Activated T-cell treated with anti-CD3 and anti-CD28 coated beads, Interleukin-2, amount 50 U/mL, for 48 hours (primary cell): ENCODE measurements at regions not wholly inside any gene's neighbourhood (a gene's known extent, or its start where the extent isn't known, plus 50 kb on each side); places are given as distances from the start of the nearest gene placed in this dataset.

ENCODE experiments used
- DNase-seq, 2 experiments: peaks; one replicate each; pipeline ENCODE4 v3.0.0-alpha.2; 2020

GRCh38 chr4:58679886-58680285, 1569.7 kb upstream of the IGFBP7 start:
- no peak for DNase-seq

- no peak for DNase-seq
Observed at GRCh38 chr4:58679051-58679450, 1568.9 kb upstream of the IGFBP7 start.

GRCh38 chr4:58669783-58670182, 1559.6 kb upstream of the IGFBP7 start:
- DNase-seq = no peak

- DNase-seq = no peak
Observed at GRCh38 chr4:58665649-58666048, 1555.5 kb upstream of the IGFBP7 start.

GRCh38 chr4:58658701-58659100, 1548.5 kb upstream of the IGFBP7 start:
- DNase-seq = no peak

- DNase-seq = no peak
Observed at GRCh38 chr4:58653251-58653650, 1543.1 kb upstream of the IGFBP7 start.

- no peak for DNase-seq
Observed at GRCh38 chr4:58649226-58649625, 1539.0 kb upstream of the IGFBP7 start.

GRCh38 chr4:58646126-58646525, 1535.9 kb upstream of the IGFBP7 start:
- no peak for DNase-seq

GRCh38 chr4:58644549-58644948, 1534.4 kb upstream of the IGFBP7 start:
- no peak for DNase-seq

- no peak for DNase-seq
Observed at GRCh38 chr4:58636381-58636780, 1526.2 kb upstream of the IGFBP7 start.

- DNase-seq = no peak
Observed at GRCh38 chr4:58617226-58617625, 1507.0 kb upstream of the IGFBP7 start.

GRCh38 chr4:58611012-58611411, 1500.8 kb upstream of the IGFBP7 start:
- no peak for DNase-seq

- no peak for DNase-seq
Observed at GRCh38 chr4:58606303-58606702, 1496.1 kb upstream of the IGFBP7 start.

GRCh38 chr4:58603951-58604350, 1493.8 kb upstream of the IGFBP7 start:
- DNase-seq = no peak

GRCh38 chr4:58602731-58603359, 1492.7 kb upstream of the IGFBP7 start:
- DNase-seq = no peak

GRCh38 chr4:58602022-58602421, 1491.8 kb upstream of the IGFBP7 start:
- DNase-seq = no peak

- no peak for DNase-seq
Observed at GRCh38 chr4:58600290-58600689, 1490.1 kb upstream of the IGFBP7 start.

GRCh38 chr4:58590722-58591121, 1480.5 kb upstream of the IGFBP7 start:
- no peak for DNase-seq

- no peak for DNase-seq
Observed at GRCh38 chr4:58587856-58588255, 1477.7 kb upstream of the IGFBP7 start.

- no peak for DNase-seq
Observed at GRCh38 chr4:58566260-58566659, 1456.1 kb upstream of the IGFBP7 start.

GRCh38 chr4:58564695-58565475, 1454.7 kb upstream of the IGFBP7 start:
- DNase-seq = no peak

- DNase-seq = no peak
Observed at GRCh38 chr4:58561170-58561569, 1451.0 kb upstream of the IGFBP7 start.

GRCh38 chr4:58560736-58561135, 1450.6 kb upstream of the IGFBP7 start:
- DNase-seq = no peak

- no peak for DNase-seq
Observed at GRCh38 chr4:58553679-58554078, 1443.5 kb upstream of the IGFBP7 start.

GRCh38 chr4:58553031-58553430, 1442.8 kb upstream of the IGFBP7 start:
- DNase-seq = no peak
